ENCODE measurements at regions not wholly inside any gene's neighbourhood (a gene's known extent, or its start where the extent isn't known, plus 50 kb on each side); places are given as distances from the start of the nearest gene placed in this dataset.
"Not testable (repeated sequence)": the region's sequence is repeated elsewhere in the genome, so short reads cannot be mapped to it uniquely, and the experiment has no call there.

DNA sequence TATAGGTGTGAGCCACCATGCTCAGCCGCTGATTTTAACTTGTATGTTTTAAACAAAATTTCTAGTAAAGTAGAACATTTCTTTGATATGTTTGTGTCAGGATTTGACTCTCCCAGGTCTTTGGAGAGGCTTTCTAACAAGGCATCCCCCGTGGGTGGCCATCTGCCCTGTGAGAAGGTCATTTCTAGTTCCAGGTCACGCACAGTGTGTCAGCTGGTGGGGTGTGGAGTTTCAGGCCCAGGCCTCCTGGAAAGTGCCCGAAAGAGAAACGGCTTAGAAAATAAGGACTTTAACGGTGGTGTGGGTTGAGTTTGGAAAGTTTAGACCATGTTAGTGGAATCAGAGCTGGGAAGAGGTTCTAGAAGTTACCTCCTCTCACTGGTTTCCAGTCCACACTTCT lies 61.0 kb downstream of the SPDYE17 start:
- H3K27ac ChIP-seq; H3K4me1 ChIP-seq; H3K4me3 ChIP-seq; intact Hi-C loops (cut with DNase I); H3K27me3 ChIP-seq; H3K36me3 ChIP-seq; H3K9me3 ChIP-seq; DNase-seq (ENCODE audit: low spot score in 2 of 2): not testable (repeated sequence)

DNA sequence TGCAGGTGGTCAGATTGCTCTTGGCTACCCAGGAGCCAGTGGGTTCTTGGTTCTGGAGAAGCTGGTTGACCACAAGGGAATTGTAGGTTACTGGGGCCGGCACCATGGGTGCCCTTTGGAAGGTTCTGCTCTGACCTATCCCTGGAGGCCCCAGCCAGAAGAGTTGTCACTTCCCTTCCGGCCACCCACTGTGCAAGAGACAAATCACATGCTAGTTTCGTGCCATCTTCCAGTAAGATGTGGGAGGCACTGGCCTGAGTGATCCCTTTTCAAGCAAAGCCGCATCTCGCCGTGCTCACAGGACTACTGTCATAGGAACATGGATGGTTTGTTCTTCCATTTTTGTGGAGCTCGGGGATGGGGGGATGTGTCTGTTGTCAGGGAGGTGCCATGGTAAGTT lies 62.3 kb downstream of the SPDYE17 start:
- intact Hi-C loops (cut with DNase I); H3K36me3 ChIP-seq; DNase-seq (ENCODE audit: low spot score in 2 of 2); H3K9me3 ChIP-seq; H3K27ac ChIP-seq; H3K4me3 ChIP-seq; H3K27me3 ChIP-seq; H3K4me1 ChIP-seq: not testable (repeated sequence)

DNA sequence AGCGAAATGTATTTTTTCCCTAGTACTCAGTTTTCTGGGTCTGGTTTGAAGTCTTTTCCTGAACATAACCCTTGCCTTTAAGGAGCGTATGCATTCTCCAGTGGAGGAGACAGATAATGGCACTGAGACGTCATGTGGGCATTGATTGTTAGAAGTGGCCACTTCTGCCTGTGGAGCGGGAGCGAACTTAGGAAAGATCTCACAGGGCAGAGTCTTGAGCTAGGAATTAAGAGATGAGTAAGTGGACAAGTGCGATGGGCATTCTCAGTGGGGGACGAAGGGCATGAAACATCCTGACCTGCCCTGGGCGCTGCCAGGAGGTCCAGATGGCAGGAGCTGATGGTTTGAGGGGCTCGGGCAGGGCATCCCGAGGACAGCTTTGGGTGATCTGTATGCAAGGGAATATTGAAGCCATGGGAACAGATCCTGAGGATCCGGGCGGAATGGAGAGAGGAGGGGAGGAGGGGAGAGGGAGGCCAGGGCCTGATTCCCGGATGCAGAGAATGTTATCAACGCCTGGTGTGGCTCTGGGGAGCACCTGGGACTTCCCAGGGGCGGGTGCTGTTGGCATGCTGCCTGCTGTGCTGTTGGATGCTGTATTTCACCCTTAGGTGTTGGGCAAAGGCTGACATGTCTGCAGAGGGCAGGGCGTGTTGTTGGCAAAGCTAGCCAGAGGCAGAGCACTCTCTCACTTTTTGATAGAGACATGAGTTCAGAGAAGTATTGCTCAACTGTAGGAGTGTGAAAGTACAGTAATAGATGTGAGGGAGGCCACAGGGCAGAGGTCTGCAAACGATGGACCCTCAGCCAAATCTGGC lies 66.2 kb downstream of the SPDYE17 start:
- H3K27ac ChIP-seq; H3K4me3 ChIP-seq; intact Hi-C loops (cut with DNase I); H3K4me1 ChIP-seq; H3K27me3 ChIP-seq; DNase-seq (ENCODE audit: low spot score in 2 of 2); H3K9me3 ChIP-seq; H3K36me3 ChIP-seq: not testable (repeated sequence)

DNA sequence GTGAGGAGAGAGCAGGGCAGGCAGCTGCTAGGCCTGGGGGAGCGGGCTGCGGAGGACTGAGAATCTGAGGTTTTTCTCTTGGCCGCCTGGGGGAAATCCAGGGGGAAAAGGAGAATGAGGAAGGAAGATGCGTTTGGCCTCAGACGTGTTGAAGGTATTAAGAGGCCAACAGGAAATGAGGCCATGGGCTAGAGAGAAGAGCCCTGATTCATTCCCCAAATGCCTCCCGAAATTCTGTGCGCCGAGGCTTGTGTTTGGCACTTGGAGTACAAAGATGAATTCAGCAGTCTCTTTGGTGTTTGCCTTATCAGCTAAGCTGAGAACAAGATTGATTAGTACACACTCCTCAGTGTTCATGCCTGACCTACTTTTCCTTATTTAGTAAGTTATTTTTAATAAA lies 68.1 kb downstream of the SPDYE17 start:
- H3K4me3 ChIP-seq; H3K27me3 ChIP-seq; intact Hi-C loops (cut with DNase I); H3K9me3 ChIP-seq; DNase-seq (ENCODE audit: low spot score in 2 of 2); H3K36me3 ChIP-seq; H3K27ac ChIP-seq; H3K4me1 ChIP-seq: not testable (repeated sequence)

DNA sequence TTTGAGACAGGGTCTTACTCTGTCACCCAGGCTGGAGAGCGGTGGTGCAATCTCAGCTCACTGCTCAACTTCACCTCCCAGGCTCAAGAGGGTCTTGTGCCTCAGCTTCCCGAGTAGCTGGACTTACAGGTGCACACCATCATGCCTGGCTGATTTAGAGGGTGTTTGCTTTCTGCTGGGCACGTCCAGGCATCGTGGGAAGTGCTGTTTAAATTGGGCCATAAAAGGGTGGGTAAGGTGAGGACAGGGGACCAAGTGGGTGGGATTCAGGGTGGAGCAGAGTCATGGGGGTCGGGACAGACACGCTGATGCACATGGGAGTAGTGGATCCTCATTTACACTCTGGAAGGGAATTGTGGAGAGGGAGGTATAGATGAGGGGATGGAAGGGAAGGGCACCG lies 69.1 kb downstream of the SPDYE17 start:
- not testable (repeated sequence) for DNase-seq (ENCODE audit: low spot score in 2 of 2)

DNA sequence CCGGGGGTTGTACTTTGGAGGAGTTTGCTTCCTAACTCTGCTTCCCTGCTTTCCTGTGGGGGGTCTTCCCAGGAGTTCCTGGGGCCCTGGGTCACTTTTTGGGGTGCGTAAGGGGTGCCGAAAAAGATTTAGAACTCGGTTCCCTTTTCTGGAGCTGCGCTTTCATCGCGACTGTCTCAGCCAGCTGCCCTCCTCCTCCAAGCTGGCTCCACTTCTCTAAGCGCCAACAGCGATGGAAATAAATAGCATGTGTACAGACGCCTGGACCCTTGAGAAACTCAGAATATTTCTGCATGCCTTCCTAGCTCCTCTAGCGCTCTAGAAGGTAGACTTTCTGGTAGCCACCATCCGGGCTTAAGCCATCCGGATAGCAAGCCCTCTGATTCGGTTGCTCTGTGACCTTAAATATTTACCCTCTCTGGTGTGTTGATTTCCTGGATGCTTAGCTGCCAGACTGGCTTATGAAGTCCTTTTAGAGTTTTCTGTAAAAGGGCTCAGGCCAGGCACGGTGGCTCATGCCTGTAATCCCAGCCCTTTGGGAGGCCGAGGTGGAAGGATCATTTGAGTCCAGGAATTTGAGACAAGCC lies 71.7 kb downstream of the SPDYE17 start:
- H3K9me3 ChIP-seq; DNase-seq (ENCODE audit: low spot score in 2 of 2); H3K27me3 ChIP-seq; H3K4me3 ChIP-seq; intact Hi-C loops (cut with DNase I); H3K4me1 ChIP-seq; H3K27ac ChIP-seq; H3K36me3 ChIP-seq: not testable (repeated sequence)

More for the DNA sequence above, 69.1 kb downstream of the SPDYE17 start:
- H3K36me3 ChIP-seq; intact Hi-C loops (cut with DNase I); H3K27me3 ChIP-seq; H3K27ac ChIP-seq; H3K9me3 ChIP-seq; H3K4me1 ChIP-seq; H3K4me3 ChIP-seq: not testable (repeated sequence)

DNA sequence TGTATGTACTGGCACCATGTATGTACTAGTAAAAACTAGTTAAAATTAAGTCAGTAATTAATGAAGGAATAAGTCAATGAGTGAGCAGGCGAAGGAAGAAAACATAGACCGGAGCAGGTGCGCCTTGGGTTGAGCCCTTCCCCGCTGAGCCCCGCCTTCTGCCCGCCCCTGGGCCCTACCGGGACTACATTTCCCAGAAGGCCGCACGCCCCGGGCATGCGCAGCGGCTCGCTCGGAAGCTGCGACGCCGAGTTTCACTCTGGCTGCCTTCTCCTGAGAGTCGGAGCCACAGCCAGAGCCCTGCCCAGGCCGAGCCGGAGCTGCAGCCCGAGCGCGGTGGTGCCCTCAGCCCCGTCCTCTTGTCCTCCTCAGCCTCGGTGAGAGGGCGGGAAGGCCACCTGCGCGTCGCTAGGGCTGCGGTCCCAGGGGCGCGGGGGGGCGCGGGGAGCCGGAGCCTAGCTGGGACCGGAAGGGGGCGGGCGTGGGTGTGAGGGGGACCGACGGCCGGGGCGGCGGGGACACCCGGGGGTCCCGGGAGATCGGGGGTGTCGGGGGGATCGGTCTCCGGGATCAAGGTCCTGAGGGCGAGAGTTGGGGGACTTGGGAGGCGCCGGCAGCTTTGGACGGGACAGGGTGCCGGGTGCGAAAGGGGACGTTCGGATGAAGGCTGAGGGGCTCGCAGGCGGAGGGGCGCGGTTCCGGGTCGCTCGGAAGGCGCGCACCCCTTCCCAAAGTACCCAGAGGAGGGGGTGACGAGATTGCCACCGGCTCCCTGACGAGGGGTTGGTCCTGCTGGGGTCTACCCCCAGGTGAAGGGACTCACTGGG lies 72.4 kb downstream of the SPDYE17 start:
- H3K9me3 ChIP-seq; H3K36me3 ChIP-seq; intact Hi-C loops (cut with DNase I); H3K4me1 ChIP-seq; DNase-seq (ENCODE audit: low spot score in 2 of 2); H3K27me3 ChIP-seq; H3K27ac ChIP-seq: not testable (repeated sequence)
- H3K4me3 ChIP-seq, result peak overlapping the region in 1 of 2 donors; percentile 58

DNA sequence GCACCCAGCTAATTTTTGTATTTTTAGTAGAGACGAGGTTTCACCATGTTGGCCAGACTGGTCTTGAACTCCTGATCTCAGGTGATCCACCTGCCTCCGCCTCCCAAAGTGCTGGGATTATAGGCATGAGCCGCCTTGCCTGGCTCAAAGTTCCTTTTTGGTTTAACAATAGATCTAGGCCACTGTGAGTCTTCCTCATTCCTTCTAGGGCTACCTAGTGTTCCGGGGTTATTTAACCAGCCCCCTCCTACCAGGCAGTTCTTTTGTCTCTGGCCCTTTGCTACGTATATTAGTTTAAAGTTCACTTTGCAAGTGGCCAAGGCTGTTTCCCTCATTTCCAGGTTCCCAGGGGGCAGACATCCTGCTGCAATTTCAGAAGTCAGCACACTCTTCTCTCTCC lies 75.6 kb downstream of the SPDYE17 start:
- H3K4me3 ChIP-seq; H3K27ac ChIP-seq; H3K27me3 ChIP-seq; intact Hi-C loops (cut with DNase I); DNase-seq (ENCODE audit: low spot score in 2 of 2); H3K9me3 ChIP-seq; H3K4me1 ChIP-seq; H3K36me3 ChIP-seq: not testable (repeated sequence)

DNA sequence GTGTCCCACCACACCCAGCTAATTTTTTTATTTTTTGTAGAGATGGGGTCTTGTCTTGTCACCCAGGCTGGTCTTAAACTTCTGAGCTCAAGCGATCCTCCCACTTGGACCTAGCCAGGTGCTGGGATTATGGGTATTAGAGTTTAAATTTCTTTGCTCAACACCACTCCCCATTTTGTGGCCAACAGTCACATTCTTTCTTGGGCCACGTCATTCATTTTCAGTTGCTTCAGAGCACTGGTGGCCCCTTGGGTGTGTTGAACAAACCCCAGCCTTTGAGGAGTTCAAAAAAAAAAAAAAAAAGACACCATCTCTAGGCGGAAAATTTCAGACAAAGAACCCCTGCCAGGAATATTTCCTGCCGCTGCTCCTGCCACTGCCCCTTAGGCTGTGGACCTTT lies 77.0 kb downstream of the SPDYE17 start:
- H3K4me3 ChIP-seq; intact Hi-C loops (cut with DNase I); H3K27me3 ChIP-seq; DNase-seq (ENCODE audit: low spot score in 2 of 2); H3K27ac ChIP-seq; H3K36me3 ChIP-seq; H3K9me3 ChIP-seq; H3K4me1 ChIP-seq: not testable (repeated sequence)

DNA sequence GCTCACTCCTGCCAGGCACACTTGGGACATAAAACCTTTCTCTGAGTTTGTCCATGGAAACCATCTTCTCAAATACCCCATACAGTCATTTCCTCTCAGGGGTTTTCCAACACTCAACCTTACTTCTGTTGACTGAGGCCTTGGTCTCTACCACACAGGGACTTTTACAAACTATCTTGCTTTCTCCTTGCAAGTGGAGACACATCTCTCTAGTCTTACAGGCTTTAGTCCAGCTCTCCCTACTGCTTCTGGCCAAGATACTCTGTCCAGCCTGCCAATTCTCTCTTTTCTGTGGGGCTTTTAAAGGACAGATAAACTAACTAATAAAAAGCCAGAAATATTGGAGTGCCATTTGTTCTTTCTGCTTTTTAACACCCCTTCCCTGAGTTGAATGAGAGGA lies 87.6 kb downstream of the SPDYE17 start:
- H3K36me3 ChIP-seq; H3K27me3 ChIP-seq; H3K27ac ChIP-seq; DNase-seq (ENCODE audit: low spot score in 2 of 2); intact Hi-C loops (cut with DNase I); H3K9me3 ChIP-seq; H3K4me1 ChIP-seq; H3K4me3 ChIP-seq: not testable (repeated sequence)

DNA sequence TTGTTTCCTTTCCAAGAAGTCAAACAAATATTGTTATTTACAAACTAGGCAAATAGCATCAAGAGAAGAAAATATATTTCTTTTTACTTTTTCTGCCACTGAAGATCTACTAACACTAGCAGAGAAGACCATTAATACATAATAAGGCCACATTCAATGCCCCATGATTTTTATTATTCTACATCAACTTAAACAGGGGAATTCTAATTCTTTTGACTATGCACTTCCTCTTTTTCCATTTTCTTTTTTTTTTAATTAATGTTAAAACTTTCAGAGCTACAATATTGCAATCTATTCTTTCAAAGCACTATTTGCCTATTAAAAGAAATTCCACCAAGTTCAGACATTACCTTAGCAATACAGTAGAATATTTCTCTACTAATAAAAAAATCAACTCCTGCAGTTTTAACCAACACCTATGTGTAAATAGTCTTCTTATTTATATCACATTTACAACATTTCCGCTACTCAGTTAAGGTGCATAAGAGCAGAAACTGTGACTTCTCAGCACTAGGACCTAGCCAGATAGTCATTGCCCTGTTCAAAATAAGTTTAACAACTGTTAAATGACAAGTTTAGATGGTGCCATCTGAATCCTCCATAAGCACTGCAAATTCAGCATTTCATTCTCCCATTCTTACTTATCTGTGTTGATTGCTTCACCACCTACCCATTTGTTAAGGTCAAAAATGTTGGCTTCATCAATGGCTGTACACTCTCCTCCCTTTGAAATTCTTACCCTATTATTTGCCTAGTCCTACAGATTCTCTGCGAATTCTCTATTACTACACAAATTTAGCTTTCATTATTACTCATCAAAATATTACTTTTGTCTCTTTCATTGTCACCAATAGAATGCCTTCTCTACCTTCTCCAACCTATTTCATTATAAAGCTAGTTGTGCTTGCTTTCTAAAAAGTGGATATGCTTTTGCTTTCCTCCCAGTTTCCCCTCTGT lies 90.1 kb downstream of the SPDYE17 start:
- H3K36me3 ChIP-seq; H3K9me3 ChIP-seq; intact Hi-C loops (cut with DNase I); H3K4me1 ChIP-seq; H3K4me3 ChIP-seq; DNase-seq (ENCODE audit: low spot score in 2 of 2); H3K27me3 ChIP-seq; H3K27ac ChIP-seq: not testable (repeated sequence)

DNA sequence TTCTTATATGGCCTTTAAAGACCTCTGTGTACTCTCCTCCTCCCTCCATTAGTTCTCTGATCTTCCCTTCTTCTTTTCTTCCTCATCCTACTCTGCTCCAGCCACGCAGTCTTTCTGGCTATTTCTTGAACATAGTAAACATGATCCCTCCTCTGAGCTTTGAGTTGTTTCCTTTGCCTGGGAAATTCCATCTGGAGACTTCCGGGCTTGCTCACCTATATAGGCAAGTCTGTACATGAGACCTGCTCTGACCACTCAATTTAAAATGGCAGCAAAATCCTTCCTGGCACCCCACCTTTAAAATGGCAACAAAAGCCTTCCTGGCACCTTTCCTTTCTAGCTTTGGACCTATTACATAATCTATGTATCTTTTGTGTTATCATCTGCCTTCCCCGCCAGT lies 94.4 kb downstream of the SPDYE17 start:
- H3K27me3 ChIP-seq; intact Hi-C loops (cut with DNase I); H3K4me3 ChIP-seq; DNase-seq (ENCODE audit: low spot score in 2 of 2); H3K9me3 ChIP-seq; H3K27ac ChIP-seq; H3K4me1 ChIP-seq; H3K36me3 ChIP-seq: not testable (repeated sequence)

DNA sequence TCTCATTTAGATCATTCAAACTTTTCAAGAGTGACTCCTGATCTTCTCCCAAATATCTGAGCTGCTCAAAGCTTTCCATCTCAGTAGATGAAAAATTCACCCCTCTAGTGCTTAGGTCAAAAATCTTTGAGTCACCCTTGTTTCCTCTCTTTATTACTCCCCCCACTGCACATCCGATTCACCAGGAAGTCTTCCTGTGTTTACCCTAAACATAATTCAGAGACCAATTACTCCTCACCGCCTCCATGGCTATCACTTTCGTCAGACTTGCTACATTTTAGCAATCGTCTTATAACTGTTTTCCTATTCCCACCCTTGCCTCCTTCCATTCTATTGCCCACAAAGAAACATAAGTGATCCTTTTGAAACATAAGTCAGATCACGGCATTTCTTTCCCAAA lies 94.8 kb downstream of the SPDYE17 start:
- H3K4me1 ChIP-seq; H3K27me3 ChIP-seq; H3K4me3 ChIP-seq; DNase-seq (ENCODE audit: low spot score in 2 of 2); H3K27ac ChIP-seq; H3K9me3 ChIP-seq; intact Hi-C loops (cut with DNase I); H3K36me3 ChIP-seq: not testable (repeated sequence)

Measured in ascending aorta (tissue), 2 donors.